ENCODE measurements at regions not wholly inside any gene's neighbourhood (a gene's known extent, or its start where the extent isn't known, plus 50 kb on each side); places are given as distances from the start of the nearest gene placed in this dataset.
"Not testable (repeated sequence)": the region's sequence is repeated elsewhere in the genome, so short reads cannot be mapped to it uniquely, and the experiment has no call there.

DNA sequence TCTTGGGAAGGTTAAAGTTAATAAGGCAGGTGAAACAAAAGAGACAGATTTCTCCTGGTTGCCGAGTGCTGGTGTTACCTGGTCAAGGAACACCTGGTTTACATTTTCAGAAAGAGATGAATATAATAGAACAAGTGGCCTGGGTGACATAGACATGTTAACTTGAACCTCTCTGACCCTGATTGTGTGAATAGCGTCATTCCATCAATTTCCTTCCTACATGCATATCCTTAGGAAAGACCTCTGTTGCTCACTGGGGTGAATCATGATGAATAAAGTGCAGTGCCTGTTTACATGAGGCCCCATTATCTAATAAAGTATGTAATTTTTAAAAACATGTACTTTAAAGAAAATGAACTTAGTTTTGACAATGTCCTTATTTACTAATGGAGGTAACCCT lies 1822.9 kb upstream of the FLRT2 start:
- Histone ChIP-seq H3K36me3 (no peaks in the 10 kb centered on the region), H3K27me3 (no peaks in the 10 kb centered on the region), H3K27ac (no peak overlapping the region), H3K9me3 (peaks cover 0 to 2% (median 0%) of the 10 kb centered on the region in 4 donors), H3K4me3 (no peak overlapping the region), H3K4me1 (no peaks in the 10 kb centered on the region)
- WGBS, 2 donors, result 80 to 82% methylated on average over 2 of the region's 2 CpGs
- intact Hi-C loops (cut with DNase I), result no loop called here
- no peak for DNase-seq
- no peak for TF ChIP-seq POLR2AphosphoS5 (IDR thresholded peaks at IDR 0.05)

DNA sequence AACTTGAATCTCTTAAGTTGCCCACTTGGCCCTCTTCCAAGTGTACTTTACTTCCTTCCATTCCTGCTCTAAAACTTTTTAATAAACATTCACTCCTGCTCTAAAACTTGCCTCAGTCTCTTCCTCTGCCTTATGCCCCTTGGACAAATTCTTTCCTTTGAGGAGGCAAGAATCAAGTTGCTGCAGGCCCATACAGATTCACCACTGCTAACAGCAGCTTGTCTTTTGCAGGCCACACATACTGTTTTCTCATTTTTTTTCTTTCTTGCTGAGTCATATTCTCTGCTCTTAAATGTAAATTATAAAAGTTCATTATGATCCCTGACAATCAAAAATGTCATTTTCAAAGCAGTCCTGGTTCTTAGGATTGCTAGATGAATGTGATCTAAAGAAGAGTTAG lies 1820.8 kb upstream of the FLRT2 start:
- TF ChIP-seq, protein P1, sequence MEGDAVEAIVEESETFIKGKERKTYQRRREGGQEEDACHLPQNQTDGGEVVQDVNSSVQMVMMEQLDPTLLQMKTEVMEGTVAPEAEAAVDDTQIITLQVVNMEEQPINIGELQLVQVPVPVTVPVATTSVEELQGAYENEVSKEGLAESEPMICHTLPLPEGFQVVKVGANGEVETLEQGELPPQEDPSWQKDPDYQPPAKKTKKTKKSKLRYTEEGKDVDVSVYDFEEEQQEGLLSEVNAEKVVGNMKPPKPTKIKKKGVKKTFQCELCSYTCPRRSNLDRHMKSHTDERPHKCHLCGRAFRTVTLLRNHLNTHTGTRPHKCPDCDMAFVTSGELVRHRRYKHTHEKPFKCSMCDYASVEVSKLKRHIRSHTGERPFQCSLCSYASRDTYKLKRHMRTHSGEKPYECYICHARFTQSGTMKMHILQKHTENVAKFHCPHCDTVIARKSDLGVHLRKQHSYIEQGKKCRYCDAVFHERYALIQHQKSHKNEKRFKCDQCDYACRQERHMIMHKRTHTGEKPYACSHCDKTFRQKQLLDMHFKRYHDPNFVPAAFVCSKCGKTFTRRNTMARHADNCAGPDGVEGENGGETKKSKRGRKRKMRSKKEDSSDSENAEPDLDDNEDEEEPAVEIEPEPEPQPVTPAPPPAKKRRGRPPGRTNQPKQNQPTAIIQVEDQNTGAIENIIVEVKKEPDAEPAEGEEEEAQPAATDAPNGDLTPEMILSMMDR (IDR thresholded peaks at IDR 0.05), result no peak
- TF ChIP-seq EP300 (IDR thresholded peaks at IDR 0.05) (no peak), POLR2A (IDR thresholded peaks at IDR 0.05) (no peak), POLR2AphosphoS5 (IDR thresholded peaks at IDR 0.05) (no peak)
- DNase-seq, result no peak
- Histone ChIP-seq H3K27me3 (no peaks in the 10 kb centered on the region), H3K27ac (no peak overlapping the region), H3K4me3 (no peak overlapping the region), H3K4me1 (peaks cover 0 to 5% (median 0%) of the 10 kb centered on the region in 4 donors), H3K9me3 (peaks cover 0 to 2% (median 0%) of the 10 kb centered on the region in 4 donors), H3K36me3 (no peaks in the 10 kb centered on the region)
- intact Hi-C loops (cut with DNase I), result no loop called here

DNA sequence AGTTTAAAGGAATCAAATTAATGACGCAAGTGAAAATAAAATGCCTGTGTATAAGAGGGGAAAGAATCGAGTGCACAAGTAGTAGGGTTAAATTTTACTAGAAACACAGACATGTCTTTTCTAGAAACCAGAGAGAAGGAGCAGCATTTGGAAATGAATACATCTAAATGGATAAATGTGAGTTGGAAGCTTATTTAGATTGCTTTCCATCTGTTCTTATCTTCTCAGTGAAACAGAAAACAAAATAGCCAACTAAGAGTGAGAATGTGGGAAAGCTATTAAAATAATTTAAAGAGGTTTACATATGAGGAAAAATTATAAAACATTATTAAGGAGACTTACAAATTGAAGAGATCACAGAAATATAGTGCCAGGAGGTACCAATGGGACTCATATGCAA lies 1818.9 kb upstream of the FLRT2 start:
- 87 to 93% methylated on average over 2 of the region's 2 CpGs for WGBS, 2 donors

DNA sequence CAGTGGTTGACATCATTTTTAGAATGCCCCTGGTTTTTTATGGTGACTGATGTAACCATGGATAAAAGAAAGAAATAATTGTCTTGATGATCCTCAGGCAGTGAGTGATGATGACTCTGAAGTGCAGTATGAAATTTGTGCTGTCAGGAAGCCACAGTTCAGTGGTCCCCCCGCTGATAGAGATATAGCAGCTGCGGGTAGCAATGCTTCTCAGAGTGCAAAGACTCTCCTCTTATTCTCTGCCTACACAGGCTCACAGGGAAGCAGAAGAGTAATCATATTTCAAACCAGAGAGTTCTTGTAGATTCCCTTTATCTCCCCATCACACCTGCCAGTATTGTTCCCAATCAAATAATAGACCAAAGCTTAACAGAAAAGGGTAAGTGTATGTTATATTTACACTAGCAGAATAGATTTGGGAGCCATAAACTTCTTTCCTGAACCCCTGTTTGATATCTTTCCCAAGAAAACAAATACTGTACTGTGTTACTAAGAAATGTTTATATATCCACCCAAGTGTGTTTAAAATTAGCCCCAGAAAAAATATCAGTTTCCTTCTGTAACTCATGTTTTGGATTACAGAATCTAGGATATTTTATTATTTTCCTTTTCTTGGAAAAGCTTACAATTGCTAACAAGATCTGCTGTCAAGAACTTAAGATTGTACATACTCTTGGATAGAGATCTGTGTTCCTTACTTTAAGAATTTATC lies 1817.4 kb upstream of the FLRT2 start:
- no peak overlapping the region for H3K4me3 ChIP-seq
- no peaks in the 10 kb centered on the region for H3K36me3 ChIP-seq
- no peaks in the 10 kb centered on the region for H3K9me3 ChIP-seq
- no peaks in the 10 kb centered on the region for H3K27me3 ChIP-seq
- 69 to 77% methylated on average over 2 of the region's 2 CpGs for WGBS, 2 donors
- H3K4me1 ChIP-seq, result peaks cover 0 to 6% (median 0%) of the 10 kb centered on the region in 4 donors
- no peak for TF ChIP-seq POLR2AphosphoS5 (IDR thresholded peaks at IDR 0.05)
- intact Hi-C loops (cut with DNase I), result no loop called here
- H3K27ac ChIP-seq, result no peak overlapping the region
- no peak for DNase-seq

More for the DNA sequence above, 1818.9 kb upstream of the FLRT2 start:
- TF ChIP-seq POLR2AphosphoS5 (IDR thresholded peaks at IDR 0.05), result no peak
- TF ChIP-seq EP300 (IDR thresholded peaks at IDR 0.05), result no peak
- TF ChIP-seq, protein P1 (IDR thresholded peaks at IDR 0.05), result no peak
- TF ChIP-seq POLR2A (IDR thresholded peaks at IDR 0.05), result no peak
- no peaks in the 10 kb centered on the region for H3K27me3 ChIP-seq
- H3K36me3 ChIP-seq, result no peaks in the 10 kb centered on the region
- intact Hi-C loops (cut with DNase I), result no loop called here
- H3K4me1 ChIP-seq, result peaks cover 0 to 6% (median 0%) of the 10 kb centered on the region in 4 donors
- no peak overlapping the region for H3K4me3 ChIP-seq
- H3K27ac ChIP-seq, result no peak overlapping the region
- DNase-seq, result no peak
- H3K9me3 ChIP-seq, result no peaks in the 10 kb centered on the region

DNA sequence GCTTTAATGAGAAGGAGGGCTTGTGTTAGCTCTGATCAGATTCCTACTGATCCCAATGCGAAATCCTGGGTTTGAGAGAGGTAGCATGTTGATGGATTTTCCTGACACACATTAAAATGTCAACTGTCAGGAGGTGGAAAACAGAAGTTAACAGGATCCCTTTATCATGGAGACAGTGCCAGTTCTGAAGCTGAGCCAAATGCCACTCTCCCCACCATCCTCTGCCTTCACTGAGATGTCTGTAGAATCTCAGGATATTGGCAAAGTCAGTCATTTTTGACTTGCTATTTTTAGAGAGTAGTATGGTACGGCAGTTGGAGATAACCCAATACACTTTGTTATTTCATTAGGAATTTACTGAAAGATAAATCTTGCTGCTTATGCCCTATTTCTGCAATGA lies 1816.2 kb upstream of the FLRT2 start:
- Histone ChIP-seq H3K4me3 (no peak overlapping the region), H3K4me1 (peaks cover 0 to 6% (median 0%) of the 10 kb centered on the region in 4 donors), H3K9me3 (no peaks in the 10 kb centered on the region), H3K36me3 (no peaks in the 10 kb centered on the region), H3K27me3 (no peaks in the 10 kb centered on the region), H3K27ac (no peak overlapping the region)
- no peak for DNase-seq
- intact Hi-C loops (cut with DNase I), result no loop called here
- TF ChIP-seq, protein P1 (IDR thresholded peaks at IDR 0.05), result no peak
- TF ChIP-seq POLR2A (IDR thresholded peaks at IDR 0.05) (no peak), POLR2AphosphoS5 (IDR thresholded peaks at IDR 0.05) (no peak), EP300 (IDR thresholded peaks at IDR 0.05) (no peak)
- WGBS, 2 donors, result 69 to 70% methylated on average over 2 of the region's 2 CpGs

DNA sequence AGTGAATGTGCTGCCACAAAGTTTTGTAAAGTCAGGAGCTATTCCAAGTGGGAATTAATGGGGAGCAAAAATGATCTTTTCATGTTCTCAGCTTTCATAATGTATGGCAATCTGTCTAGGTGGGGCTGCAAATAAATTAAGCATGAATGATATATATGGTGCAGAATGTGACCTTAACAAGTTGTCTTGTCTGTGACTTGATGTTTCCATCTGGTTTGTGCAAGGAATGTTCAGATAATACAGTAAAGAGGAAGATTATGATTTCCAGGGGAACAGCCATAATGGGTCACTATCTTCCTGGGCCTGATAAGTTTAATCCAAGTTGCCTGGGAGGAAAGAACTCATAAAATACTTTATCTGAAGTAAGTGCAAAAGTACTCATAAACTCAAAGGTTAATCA lies 1815.8 kb upstream of the FLRT2 start:
- TF ChIP-seq POLR2A (IDR thresholded peaks at IDR 0.05), result no peak
- TF ChIP-seq, protein P1 (IDR thresholded peaks at IDR 0.05), result no peak
- TF ChIP-seq POLR2AphosphoS5 (IDR thresholded peaks at IDR 0.05), result no peak
- no peak for TF ChIP-seq EP300 (IDR thresholded peaks at IDR 0.05)
- intact Hi-C loops (cut with DNase I), result no loop called here
- Histone ChIP-seq H3K4me1 (peaks cover 0 to 6% (median 0%) of the 10 kb centered on the region in 4 donors), H3K27me3 (no peaks in the 10 kb centered on the region), H3K9me3 (no peaks in the 10 kb centered on the region), H3K36me3 (no peaks in the 10 kb centered on the region), H3K4me3 (no peak overlapping the region), H3K27ac (no peak overlapping the region)
- DNase-seq, result no peak

DNA sequence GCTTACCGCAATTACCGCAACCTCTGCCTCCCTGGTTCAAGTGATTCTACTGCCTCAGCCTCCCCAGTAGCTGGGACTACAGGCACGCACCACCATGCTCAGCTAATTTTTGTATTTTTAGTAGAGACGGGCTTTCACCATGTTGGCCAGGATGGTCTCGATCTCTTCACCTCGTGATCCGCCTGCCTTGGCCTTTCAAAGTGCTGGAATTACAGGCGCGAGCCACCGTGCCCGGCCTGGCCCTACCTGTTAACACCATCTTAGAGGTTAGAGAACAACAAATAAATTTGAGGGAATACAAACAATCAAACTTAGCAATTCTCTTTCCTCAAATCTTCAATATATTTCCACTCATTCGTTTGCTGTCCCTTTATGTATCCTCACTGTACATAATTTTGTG lies 1810.5 kb upstream of the FLRT2 start:
- H3K27ac ChIP-seq; intact Hi-C loops (cut with DNase I); DNase-seq; H3K4me1 ChIP-seq; H3K27me3 ChIP-seq; H3K36me3 ChIP-seq; H3K4me3 ChIP-seq; H3K9me3 ChIP-seq: not testable (repeated sequence)
- 93 to 94% methylated on average over 12 of the region's 12 CpGs for WGBS, 2 donors

All from sigmoid colon (tissue), 6 donors.